Stromal cell of bone marrow (primary cell): ENCODE measurements at regions not wholly inside any gene's neighbourhood (a gene's known extent, or its start where the extent isn't known, plus 50 kb on each side); places are given as distances from the start of the nearest gene placed in this dataset.
"Not testable (repeated sequence)": the region's sequence is repeated elsewhere in the genome, so short reads cannot be mapped to it uniquely, and the experiment has no call there.

Experiments used
- DNase-seq: peaks from one replicate; pipeline ENCODE4 v3.0.0-alpha.2; 2012; ENCODE audit warnings: low read depth

- DNase-seq: no peak
Measured at GRCh38 chr3:146382386-146382785, 87.0 kb downstream of the PLSCR2 start.

GRCh38 chr3:146380046-146380445 lies 89.3 kb downstream of the PLSCR2 start:
- no peak for DNase-seq

- no peak for DNase-seq
Measured at GRCh38 chr3:146375219-146375618, 94.1 kb downstream of the PLSCR2 start.

GRCh38 chr3:146374146-146374545 lies 95.2 kb downstream of the PLSCR2 start:
- DNase-seq: no peak

GRCh38 chr3:146371902-146372301 lies 97.5 kb downstream of the PLSCR2 start:
- DNase-seq: no peak

- no peak for DNase-seq
Measured at GRCh38 chr3:146368882-146369523, 100.4 kb downstream of the PLSCR2 start.

GRCh38 chr3:146359841-146360240 lies 108.9 kb upstream of the PLSCR4 start:
- DNase-seq: no peak

- DNase-seq: not testable (repeated sequence)
Measured at GRCh38 chr3:146354421-146354820, 103.5 kb upstream of the PLSCR4 start.

- DNase-seq: no peak
Measured at GRCh38 chr3:146350852-146351251, 99.9 kb upstream of the PLSCR4 start.

GRCh38 chr3:146345900-146346299 lies 95.0 kb upstream of the PLSCR4 start:
- no peak for DNase-seq

- no peak for DNase-seq
Measured at GRCh38 chr3:146343551-146343950, 92.6 kb upstream of the PLSCR4 start.

- no peak for DNase-seq
Measured at GRCh38 chr3:146342989-146343388, 92.1 kb upstream of the PLSCR4 start.

GRCh38 chr3:146339349-146339748 lies 88.4 kb upstream of the PLSCR4 start:
- no peak for DNase-seq

GRCh38 chr3:146337991-146338390 lies 87.1 kb upstream of the PLSCR4 start:
- no peak for DNase-seq

GRCh38 chr3:146335386-146335785 lies 84.5 kb upstream of the PLSCR4 start:
- DNase-seq: no peak

GRCh38 chr3:146334151-146334550 lies 83.2 kb upstream of the PLSCR4 start:
- DNase-seq: no peak

- DNase-seq: no peak
Measured at GRCh38 chr3:146331967-146332366, 81.1 kb upstream of the PLSCR4 start.

GRCh38 chr3:146326875-146327543 lies 76.1 kb upstream of the PLSCR4 start:
- peak; percentile 62 for DNase-seq

- DNase-seq: no peak
Measured at GRCh38 chr3:146325170-146325569, 74.3 kb upstream of the PLSCR4 start.

- no peak for DNase-seq
Measured at GRCh38 chr3:146322216-146322817, 71.4 kb upstream of the PLSCR4 start.

GRCh38 chr3:146314871-146315270 lies 64.0 kb upstream of the PLSCR4 start:
- no peak for DNase-seq

GRCh38 chr3:146313746-146314111 lies 62.8 kb upstream of the PLSCR4 start:
- DNase-seq: peak; percentile 77

- no peak for DNase-seq
Measured at GRCh38 chr3:146313031-146313745, 62.3 kb upstream of the PLSCR4 start.
